ENCODE measurements at regions not wholly inside any gene's neighbourhood (a gene's known extent, or its start where the extent isn't known, plus 50 kb on each side); places are given as distances from the start of the nearest gene placed in this dataset.

- no peak for DNase-seq
Measured at GRCh38 chr10:89888321-89889070, 187.1 kb downstream of the KIF20B start.

- DNase-seq, result no peak
Measured at GRCh38 chr10:89889606-89890005, 188.2 kb downstream of the KIF20B start.

- DNase-seq, result no peak
Measured at GRCh38 chr10:89891006-89891535, 189.7 kb downstream of the KIF20B start.

- DNase-seq, result no peak
Measured at GRCh38 chr10:89894051-89894450, 192.7 kb downstream of the KIF20B start.

GRCh38 chr10:89900554-89900953 is 199.2 kb downstream of the KIF20B start:
- no peak for DNase-seq

GRCh38 chr10:89901895-89902294 is 200.5 kb downstream of the KIF20B start:
- no peak for DNase-seq

- DNase-seq, result no peak
Measured at GRCh38 chr10:89904755-89905154, 203.4 kb downstream of the KIF20B start.

- no peak for DNase-seq
Measured at GRCh38 chr10:89909752-89910151, 208.4 kb downstream of the KIF20B start.

- no peak for DNase-seq
Measured at GRCh38 chr10:89915021-89915420, 213.6 kb downstream of the KIF20B start.

- no peak for DNase-seq
Measured at GRCh38 chr10:89915968-89916367, 214.6 kb downstream of the KIF20B start.

GRCh38 chr10:89916468-89917215 is 215.3 kb downstream of the KIF20B start:
- DNase-seq, result no peak

GRCh38 chr10:89921403-89921802 is 220.0 kb downstream of the KIF20B start:
- no peak for DNase-seq

GRCh38 chr10:89923661-89924060 is 222.3 kb downstream of the KIF20B start:
- DNase-seq, result no peak

GRCh38 chr10:89924261-89924660 is 222.9 kb downstream of the KIF20B start:
- DNase-seq, result no peak

GRCh38 chr10:89926736-89927135 is 225.3 kb downstream of the KIF20B start:
- DNase-seq, result no peak

- no peak for DNase-seq
Measured at GRCh38 chr10:89929282-89930026, 228.1 kb downstream of the KIF20B start.

- no peak for DNase-seq
Measured at GRCh38 chr10:89937494-89937893, 236.1 kb downstream of the KIF20B start.

GRCh38 chr10:89940076-89940475 is 238.7 kb downstream of the KIF20B start:
- DNase-seq, result no peak

GRCh38 chr10:89942217-89942616 is 240.8 kb downstream of the KIF20B start:
- no peak for DNase-seq

- no peak for DNase-seq
Measured at GRCh38 chr10:89944138-89944537, 242.7 kb downstream of the KIF20B start.

- DNase-seq, result no peak
Measured at GRCh38 chr10:89946106-89946505, 244.7 kb downstream of the KIF20B start.

- DNase-seq, result no peak
Measured at GRCh38 chr10:89949496-89949895, 248.1 kb downstream of the KIF20B start.

GRCh38 chr10:89952325-89952724 is 250.9 kb downstream of the KIF20B start:
- no peak for DNase-seq
